ENCODE measurements at regions not wholly inside any gene's neighbourhood (a gene's known extent, or its start where the extent isn't known, plus 50 kb on each side); places are given as distances from the start of the nearest gene placed in this dataset.

GRCh38 chr7:401495-401894 is 111.5 kb downstream of the FOXL3 start:
- WGBS (ENCODE audit: extremely low coverage, insufficient read length, low lambda C conversion rate), result no CpG with 5 or more reads among the region's 11 CpGs
- no peak overlapping the region for H2BK120ac ChIP-seq (ENCODE audit: low read depth, low read length, poor library complexity, severe bottlenecking)
- H3K23me2 ChIP-seq (ENCODE audit: insufficient read length, low read depth, low read length, poor library complexity, severe bottlenecking), result no peaks in the 10 kb centered on the region
- DNase-seq, result no peak
- H4K91ac ChIP-seq (ENCODE audit: insufficient read length, low read depth, low read length), result no peak overlapping the region
- H3K23ac ChIP-seq (ENCODE audit: insufficient read length, low read depth, low read length), result no peak overlapping the region
- no peak overlapping the region for H3K4ac ChIP-seq (ENCODE audit: low read depth, low read length)
- H2BK15ac ChIP-seq (ENCODE audit: low read depth, low read length), result no peak overlapping the region
- H3K18ac ChIP-seq (ENCODE audit: insufficient read length, low read depth, low read length), result no peak overlapping the region
- no peak overlapping the region for H3K4me2 ChIP-seq (ENCODE audit: insufficient read depth, insufficient read length, low read length)
- no peak overlapping the region for H2BK20ac ChIP-seq (ENCODE audit: low read depth, low read length, poor library complexity, severe bottlenecking)
- H2BK5ac ChIP-seq (ENCODE audit: insufficient read length, low read length), result no peak overlapping the region
- no peak overlapping the region for H4K5ac ChIP-seq (ENCODE audit: insufficient read length, low read depth, low read length)
- H3K56ac ChIP-seq (ENCODE audit: insufficient read length, low read depth, low read length), result no peak overlapping the region
- H3K4me1 ChIP-seq (ENCODE audit: insufficient read depth, low read length), result no peaks in the 10 kb centered on the region
- H3K27ac ChIP-seq (ENCODE audit: insufficient read length, low read depth, low read length), result no peak overlapping the region
- H3K9ac ChIP-seq (ENCODE audit: extremely low read depth, insufficient read length, low read length), result no peak overlapping the region
- no peak overlapping the region for H3K4me3 Mint-ChIP-seq
- no peak overlapping the region for H2BK12ac ChIP-seq (ENCODE audit: insufficient read length, low read depth, low read length)
- no peak for TF ChIP-seq CTCF (conservative IDR thresholded peaks at IDR 0.05)
- H3K9me3 Mint-ChIP-seq, result peaks cover 49% of the 10 kb centered on the region in 2 experiments
- no peaks in the 10 kb centered on the region for H3K79me1 ChIP-seq (ENCODE audit: insufficient read depth, low read depth, low read length, poor library complexity, severe bottlenecking)
- H4K20me1 ChIP-seq (ENCODE audit: control insufficient read depth, insufficient read depth, insufficient read length), result no peaks in the 10 kb centered on the region
- no peak overlapping the region for H2AFZ ChIP-seq (ENCODE audit: low read length)
- peaks cover 0 to 19% (median 0%) of the 10 kb centered on the region in 3 experiments; a peak in 5 of 7 replicates for H3K36me3 Mint-ChIP-seq (ENCODE audit: insufficient read depth in 1 of 3, low read depth in 3 of 3)
- H2AK5ac ChIP-seq (ENCODE audit: insufficient read length, low read length), result no peak overlapping the region
- no peak overlapping the region for H4K8ac ChIP-seq (replicated peaks; ENCODE audit: insufficient read length, low read depth, low read length)
- H3K27ac Mint-ChIP-seq, result no peak overlapping the region
- H3T11ph ChIP-seq (ENCODE audit: low read length), result no peak overlapping the region
- H3K27me3 ChIP-seq (ENCODE audit: insufficient read depth, low read length), result no peaks in the 10 kb centered on the region; the same call in 1 of the 2 replicates
- H3K14ac ChIP-seq (ENCODE audit: insufficient read depth, low read length), result no peak overlapping the region
- H3K4me1 Mint-ChIP-seq, result peaks cover 4 to 15% of the 10 kb centered on the region in 2 experiments
- H3K27me3 Mint-ChIP-seq (ENCODE audit: low read depth), result peaks cover 57% of the 10 kb centered on the region
- no peaks in the 10 kb centered on the region for H3K79me2 ChIP-seq (ENCODE audit: insufficient read depth, low read length)
- H3K9me3 ChIP-seq (ENCODE audit: control insufficient read depth, low read depth, low read length), result peaks cover 5% of the 10 kb centered on the region
